HG03039 (cell line): ENCODE measurements at regions not wholly inside any gene's neighbourhood (a gene's known extent, or its start where the extent isn't known, plus 50 kb on each side); places are given as distances from the start of the nearest gene placed in this dataset.
"Not testable (repeated sequence)": the region's sequence is repeated elsewhere in the genome, so short reads cannot be mapped to it uniquely, and the experiment has no call there.

Experiments used
- ATAC-seq: cut with Tn5 transposase; IDR thresholded peaks from one replicate; pipeline ENCODE4 v1.9.1; 2021; ENCODE audit warnings: mild to moderate bottlenecking, moderate library complexity; ENCODE audit not compliant: unreplicated experiment

GRCh38 chr1:244156617-244157016 lies 105.5 kb downstream of the ZBTB18 start:
- ATAC-seq = not testable (repeated sequence)

GRCh38 chr1:244157731-244158438 lies 106.8 kb downstream of the ZBTB18 start:
- no peak for ATAC-seq

GRCh38 chr1:244159646-244160045 lies 108.6 kb downstream of the ZBTB18 start:
- ATAC-seq = no peak

GRCh38 chr1:244160455-244161235 lies 109.6 kb downstream of the ZBTB18 start:
- ATAC-seq = no peak

- ATAC-seq = no peak
Measured at GRCh38 chr1:244161236-244161510, 110.1 kb downstream of the ZBTB18 start.

- ATAC-seq = no peak
Measured at GRCh38 chr1:244162786-244163530, 111.9 kb downstream of the ZBTB18 start.

- no peak for ATAC-seq
Measured at GRCh38 chr1:244163861-244164510, 112.9 kb downstream of the ZBTB18 start.

GRCh38 chr1:244164511-244164890 lies 113.4 kb downstream of the ZBTB18 start:
- ATAC-seq = no peak

- no peak for ATAC-seq
Measured at GRCh38 chr1:244165021-244165420, 113.9 kb downstream of the ZBTB18 start.

- no peak for ATAC-seq
Measured at GRCh38 chr1:244165701-244166100, 114.6 kb downstream of the ZBTB18 start.

GRCh38 chr1:244171241-244171985 lies 120.3 kb downstream of the ZBTB18 start:
- ATAC-seq = no peak

GRCh38 chr1:244173240-244173639 lies 122.2 kb downstream of the ZBTB18 start:
- no peak for ATAC-seq

GRCh38 chr1:244173769-244174168 lies 122.7 kb downstream of the ZBTB18 start:
- no peak for ATAC-seq

- no peak for ATAC-seq
Measured at GRCh38 chr1:244174922-244175521, 123.9 kb downstream of the ZBTB18 start.

GRCh38 chr1:244176201-244176600 lies 125.1 kb downstream of the ZBTB18 start:
- no peak for ATAC-seq

- no peak for ATAC-seq
Measured at GRCh38 chr1:244180256-244180655, 129.2 kb downstream of the ZBTB18 start.

- ATAC-seq = no peak
Measured at GRCh38 chr1:244181867-244182266, 130.8 kb downstream of the ZBTB18 start.

GRCh38 chr1:244183037-244183436 lies 132.0 kb downstream of the ZBTB18 start:
- ATAC-seq = no peak

- no peak for ATAC-seq
Measured at GRCh38 chr1:244186372-244186771, 135.3 kb downstream of the ZBTB18 start.

- no peak for ATAC-seq
Measured at GRCh38 chr1:244187310-244187709, 136.2 kb downstream of the ZBTB18 start.
